Amniotic stem cell (primary cell): ENCODE measurements at regions not wholly inside any gene's neighbourhood (a gene's known extent, or its start where the extent isn't known, plus 50 kb on each side); places are given as distances from the start of the nearest gene placed in this dataset.

ENCODE experiments used
- DNase-seq: peaks from one replicate; lab custom pipeline; 2025; lab: John Stamatoyannopoulos, UW

DNA sequence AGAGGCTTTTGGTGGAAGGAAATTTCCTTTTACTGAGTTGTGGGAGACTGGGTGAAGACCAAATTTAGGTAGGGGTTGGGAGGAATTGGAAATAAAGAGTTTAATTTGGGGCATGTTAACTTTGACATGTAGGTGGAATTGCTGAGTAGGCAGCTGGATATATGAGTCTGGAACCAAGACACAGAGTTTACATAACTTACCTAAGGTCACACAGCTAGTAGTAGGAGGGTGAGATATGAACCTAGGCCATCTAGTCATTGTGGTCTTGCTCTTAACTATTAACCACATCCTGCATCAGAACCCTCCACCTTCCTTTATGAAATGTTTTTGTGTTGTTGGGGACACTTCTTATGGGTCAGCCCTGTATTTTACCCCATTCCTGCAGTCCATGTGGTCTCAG, 113.1 kb downstream of the ICOS start:
- no peak for DNase-seq

DNA sequence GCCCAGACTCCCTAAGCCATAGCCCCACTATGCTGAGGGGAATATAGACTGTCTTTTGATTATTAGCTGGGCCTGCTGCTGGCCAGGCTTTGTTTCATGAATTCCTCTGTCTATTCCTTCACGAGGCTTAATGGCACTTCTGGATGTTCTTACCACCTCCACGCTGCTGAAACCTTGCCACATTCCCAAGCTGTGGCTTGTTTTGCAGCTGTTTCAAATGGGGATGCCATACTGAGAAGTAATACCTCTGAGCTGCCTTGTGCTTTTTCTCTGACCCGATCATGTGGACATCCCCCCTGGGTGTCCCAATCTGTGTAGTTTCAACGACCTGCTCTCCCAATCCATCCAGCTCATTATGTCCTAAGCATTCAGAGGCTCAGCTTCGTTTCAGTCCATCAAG, 114.1 kb downstream of the ICOS start:
- DNase-seq, result no peak

DNA sequence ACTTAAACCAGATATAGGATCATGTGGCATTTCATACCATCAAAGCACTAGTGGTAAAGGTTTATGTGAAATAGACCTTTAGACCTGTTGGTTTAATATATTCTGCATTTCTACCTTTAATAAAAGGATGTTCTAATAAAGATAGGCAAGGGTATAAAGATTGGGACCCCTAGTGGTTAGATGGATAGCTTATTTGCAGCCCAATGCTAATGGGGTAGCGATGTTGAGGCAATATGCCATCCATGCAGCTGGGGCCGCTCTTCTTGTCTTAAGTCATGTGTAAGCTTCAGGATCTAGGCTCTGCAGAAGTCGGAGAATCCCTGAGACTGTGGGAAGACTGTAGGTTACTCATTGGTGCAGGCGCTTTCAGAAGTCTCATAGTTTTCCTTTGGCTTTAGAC, 114.9 kb downstream of the ICOS start:
- no peak for DNase-seq

DNA sequence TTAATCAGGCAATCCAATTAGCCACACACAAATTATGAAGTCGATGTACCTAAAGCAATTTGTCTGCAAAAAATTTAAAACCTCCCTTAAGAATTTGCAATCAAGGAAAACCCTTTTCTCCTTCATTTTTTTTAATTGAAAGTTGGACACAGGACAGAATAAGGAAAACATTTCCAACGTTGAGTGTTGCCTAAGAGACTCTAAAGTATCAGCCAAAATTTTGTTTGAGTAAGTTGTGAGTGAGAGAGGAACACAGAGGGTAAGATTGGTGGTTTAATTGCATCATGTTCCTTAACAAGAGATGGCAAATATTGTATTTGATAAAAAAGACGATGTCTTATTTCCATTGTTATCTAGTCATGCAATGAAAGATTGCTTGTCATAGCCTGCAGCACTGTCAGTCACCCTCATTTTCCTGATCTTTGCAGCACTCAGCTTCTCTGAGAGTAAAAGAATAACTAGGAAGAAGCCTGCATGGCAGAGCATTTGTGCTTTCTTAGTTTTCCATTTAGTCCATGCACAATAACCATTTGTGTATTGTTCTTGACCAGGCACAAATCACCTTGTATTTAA, 115.5 kb downstream of the ICOS start:
- DNase-seq, result no peak

DNA sequence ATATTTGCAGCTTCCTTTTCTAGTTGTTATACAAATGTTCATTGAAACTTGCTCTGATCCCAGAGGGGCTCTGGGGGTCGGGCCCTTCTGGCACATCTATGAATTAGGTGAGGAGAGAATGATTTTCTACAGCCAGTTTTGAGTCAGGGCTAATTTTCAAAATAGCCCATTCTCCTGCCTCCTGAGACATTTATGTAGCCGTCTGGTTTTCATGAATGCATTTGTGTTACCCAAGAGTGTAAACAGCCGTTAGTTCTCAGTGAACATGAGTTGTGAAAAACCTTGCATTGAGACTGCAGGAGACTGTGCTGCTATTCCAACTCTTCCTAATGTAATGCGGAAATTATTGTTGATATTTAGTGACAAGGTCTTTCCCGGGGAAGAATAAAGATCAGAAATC, 122.5 kb downstream of the ICOS start:
- no peak for DNase-seq

DNA sequence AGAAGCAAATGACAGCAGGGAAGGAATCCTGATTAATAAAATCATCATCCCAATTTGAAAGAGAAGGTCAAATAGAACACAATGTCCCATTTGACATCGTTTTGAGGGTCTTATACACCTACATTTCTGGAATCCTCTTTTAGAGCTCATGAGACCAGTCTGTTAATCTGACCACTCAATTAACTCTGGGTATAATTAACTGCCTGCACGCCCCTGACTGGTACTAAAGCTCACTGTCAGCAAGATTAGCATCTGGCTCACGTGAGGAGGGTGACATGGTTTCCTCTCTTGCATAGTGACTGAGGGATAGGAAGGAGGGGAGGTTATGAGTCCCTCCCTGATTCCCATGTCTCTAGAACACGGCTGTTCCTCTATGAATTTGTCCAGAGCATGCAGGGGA, 124.3 kb downstream of the ICOS start:
- DNase-seq, result no peak

DNA sequence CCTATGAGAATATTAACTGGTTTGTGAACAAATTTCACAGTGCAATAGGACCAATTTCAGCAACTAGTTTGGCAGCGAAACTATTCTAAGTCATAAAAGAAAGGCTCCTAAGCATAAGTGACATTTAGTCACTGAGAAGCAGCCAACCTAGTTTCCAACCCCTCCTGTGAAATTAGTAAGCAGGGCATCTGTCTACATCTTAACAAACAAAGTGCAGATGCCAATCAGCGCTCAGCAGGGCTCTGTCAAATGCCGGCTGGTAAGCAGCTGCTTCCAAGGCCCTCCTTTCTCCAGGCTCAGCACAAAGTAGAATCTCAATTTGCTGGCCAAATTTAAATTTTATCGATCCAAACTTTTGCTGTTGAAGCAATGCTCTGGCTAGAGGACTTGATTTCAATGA, 124.7 kb downstream of the ICOS start:
- no peak for DNase-seq

DNA sequence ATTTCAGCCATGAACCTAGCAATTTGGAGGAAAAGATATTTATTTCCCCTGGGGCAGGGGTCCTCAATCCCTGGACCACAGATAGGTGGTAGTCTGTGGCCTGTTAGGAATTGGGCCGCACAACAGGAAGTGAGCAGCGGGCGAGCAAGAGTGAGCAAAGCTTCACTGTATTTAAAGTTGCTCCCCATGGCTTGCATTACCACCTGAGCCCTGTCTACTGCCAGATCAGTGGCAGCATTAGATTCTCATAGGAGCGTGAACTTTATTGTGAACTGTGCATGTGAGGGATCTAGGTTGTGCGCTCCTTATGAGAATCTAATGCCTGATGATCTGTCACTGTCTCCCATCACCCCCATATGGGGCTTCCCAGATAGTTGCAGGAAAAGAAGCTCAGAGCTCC, 127.6 kb downstream of the ICOS start:
- no peak for DNase-seq

GRCh38 chr2:204065566-204065965, 129.0 kb downstream of the ICOS start:
- DNase-seq, result no peak

DNA sequence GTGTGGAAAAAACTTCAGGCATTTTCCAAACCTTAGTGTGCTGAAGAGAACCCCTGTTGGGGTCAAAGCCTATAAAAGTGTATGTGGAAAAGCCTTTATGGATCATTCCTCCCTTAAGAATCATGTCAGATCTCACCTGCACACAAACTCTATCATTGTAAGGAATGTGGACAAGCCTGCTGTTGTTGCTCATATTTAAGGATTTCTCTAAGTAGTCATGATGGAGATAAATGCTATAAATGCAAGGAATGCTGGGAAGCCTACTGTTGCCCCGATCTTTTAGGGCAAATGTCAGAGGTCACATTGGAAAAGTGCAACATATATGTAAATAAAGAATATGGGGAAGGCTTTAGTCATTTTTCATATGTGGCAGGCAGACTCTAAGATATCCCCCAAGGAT, 129.5 kb downstream of the ICOS start:
- DNase-seq, result no peak

DNA sequence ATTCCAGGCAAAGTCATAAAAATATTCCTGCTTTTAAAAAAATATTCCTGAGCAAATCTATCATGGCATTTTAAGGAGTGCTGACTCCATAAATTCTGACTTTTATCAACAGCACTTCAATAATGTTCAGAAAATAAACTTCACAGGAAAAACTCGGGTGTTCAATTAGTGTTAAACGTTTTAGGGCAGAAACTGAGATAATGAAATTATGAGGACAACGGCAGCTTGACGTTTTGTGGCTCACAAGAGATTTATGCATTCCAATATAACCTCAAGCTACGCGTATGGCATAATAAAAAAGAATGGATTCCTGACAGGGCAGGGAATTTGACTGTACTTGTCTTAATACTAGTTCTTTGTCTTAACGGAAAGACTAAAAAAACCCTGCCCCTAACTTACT, 133.2 kb downstream of the ICOS start:
- no peak for DNase-seq

- no peak for DNase-seq
Observed at GRCh38 chr2:204072443-204073324, 136.1 kb downstream of the ICOS start.

DNA sequence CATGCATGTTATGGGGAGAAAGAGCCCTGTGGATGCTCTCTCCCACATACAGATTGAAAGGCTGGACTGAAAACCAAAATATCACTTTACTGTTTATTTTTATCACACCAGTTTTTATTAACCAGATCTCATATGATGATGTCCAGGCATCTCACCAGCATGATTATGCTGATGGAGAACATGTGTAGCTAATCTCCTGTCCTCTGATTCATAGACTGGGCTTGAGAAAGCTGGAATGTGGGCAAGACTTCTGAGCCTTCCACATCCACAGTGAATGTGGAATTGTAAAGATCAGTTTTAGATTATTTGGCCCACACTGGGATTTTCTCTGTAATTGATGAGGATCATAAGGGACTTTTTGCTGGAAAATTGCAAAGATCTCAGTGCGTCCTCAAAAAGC, 137.9 kb downstream of the ICOS start:
- no peak for DNase-seq

- DNase-seq, result no peak
Observed at GRCh38 chr2:204078003-204078698, 141.6 kb downstream of the ICOS start.

- DNase-seq, result no peak
Observed at GRCh38 chr2:204081487-204082425, 145.2 kb downstream of the ICOS start.

DNA sequence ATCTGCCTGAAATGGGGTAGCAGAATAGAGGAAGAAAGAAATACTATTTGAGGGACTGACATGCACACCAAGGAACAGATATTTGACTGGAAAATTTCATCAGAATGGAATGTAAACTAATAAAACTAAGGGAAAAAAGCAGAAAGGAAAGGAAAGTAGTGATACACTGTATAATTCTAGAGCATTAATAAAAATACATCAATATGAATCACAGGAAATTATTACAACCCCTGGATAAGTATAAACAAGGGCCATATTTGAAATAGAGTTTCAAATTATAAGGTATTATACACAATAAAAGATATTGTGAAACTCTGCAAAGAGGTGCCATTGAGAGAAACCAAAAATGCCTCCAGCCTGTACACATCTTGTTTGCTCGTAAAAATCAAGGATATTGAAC, 149.6 kb downstream of the ICOS start:
- DNase-seq, result no peak

DNA sequence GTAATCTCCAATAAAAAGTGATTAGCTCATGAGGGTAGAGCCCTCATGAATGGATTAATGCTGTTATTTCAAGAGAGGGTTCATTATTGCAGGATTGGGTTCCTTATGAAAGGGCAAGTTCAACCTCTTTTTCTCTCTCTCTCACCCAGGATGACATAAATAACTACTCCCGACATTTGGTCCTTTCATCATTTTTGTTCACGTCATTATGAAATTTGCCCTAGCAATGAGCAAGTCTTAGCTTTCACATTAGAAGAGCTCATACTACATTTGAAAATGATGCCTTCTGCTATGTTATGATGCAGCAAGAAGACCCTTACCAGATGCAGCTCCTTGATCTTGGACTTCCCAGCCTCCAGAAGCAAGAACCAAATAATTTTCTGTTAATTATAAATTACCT, 152.5 kb downstream of the ICOS start:
- no peak for DNase-seq

GRCh38 chr2:204089574-204089973, 153.0 kb downstream of the ICOS start:
- DNase-seq, result no peak

DNA sequence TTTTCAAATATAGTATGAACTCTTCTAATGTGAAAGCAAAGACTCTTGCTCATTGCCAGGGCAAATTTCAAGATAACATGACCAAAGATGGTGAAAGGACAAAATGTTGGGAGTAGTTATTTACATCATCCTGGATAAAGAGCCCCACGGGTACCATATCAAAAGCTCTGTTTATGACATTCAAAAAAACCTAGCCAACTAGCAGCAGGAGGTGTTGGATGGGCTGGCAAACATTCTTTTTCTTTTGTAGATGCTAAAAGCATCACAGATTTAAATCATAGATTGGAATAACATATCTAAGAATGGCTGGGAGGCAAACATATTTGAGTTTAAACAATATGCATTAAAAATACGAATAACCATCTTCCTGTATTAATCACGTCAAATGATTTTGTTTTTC, 153.5 kb downstream of the ICOS start:
- DNase-seq, result no peak

DNA sequence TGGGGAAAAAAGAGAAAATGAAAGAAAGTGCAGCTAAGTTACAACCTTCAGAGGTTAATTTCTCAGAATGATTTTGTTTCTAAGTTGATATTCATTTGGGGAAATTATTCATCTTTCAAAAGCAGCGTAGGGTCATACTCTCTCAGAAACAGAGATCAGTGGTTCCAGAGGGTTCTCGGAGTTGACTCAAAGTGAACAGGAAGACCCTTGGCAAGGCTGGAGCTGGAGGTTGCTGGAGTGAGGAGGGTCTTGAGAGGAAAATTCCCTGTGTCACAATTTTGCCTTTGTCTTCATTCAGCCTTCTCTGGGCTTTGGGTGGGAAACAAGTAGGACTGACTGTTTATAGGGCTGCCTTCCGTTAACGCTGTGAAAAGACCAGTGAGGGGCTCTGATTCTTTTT, 168.2 kb downstream of the ICOS start:
- DNase-seq, result no peak

GRCh38 chr2:204108330-204108751, 171.8 kb downstream of the ICOS start:
- DNase-seq, result no peak

- DNase-seq, result no peak
Observed at GRCh38 chr2:204108781-204109295, 172.3 kb downstream of the ICOS start.
